ENCODE measurements at regions not wholly inside any gene's neighbourhood (a gene's known extent, or its start where the extent isn't known, plus 50 kb on each side); places are given as distances from the start of the nearest gene placed in this dataset.
"Not testable (repeated sequence)": the region's sequence is repeated elsewhere in the genome, so short reads cannot be mapped to it uniquely, and the experiment has no call there.

DNA sequence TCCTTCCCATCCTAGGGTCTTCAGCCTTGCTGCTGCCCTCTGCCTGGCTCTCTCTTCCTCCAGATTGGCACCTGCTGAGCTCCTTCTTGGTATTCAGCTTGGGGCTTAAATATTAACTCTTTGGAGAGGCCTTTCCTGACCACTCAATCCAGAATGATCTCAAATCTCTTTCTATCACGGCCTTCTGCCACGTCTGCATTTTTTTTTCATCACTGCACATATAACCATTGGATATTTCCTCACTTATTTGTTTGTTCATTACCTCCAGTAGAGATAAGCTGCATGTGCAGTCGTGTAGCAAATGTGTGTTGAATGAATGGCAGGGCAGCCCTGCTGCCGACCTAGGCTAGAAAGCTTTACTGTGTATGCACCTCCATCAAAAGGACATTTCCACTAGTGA lies 51.6 kb upstream of the MPP7 start:
- no peak for ATAC-seq

DNA sequence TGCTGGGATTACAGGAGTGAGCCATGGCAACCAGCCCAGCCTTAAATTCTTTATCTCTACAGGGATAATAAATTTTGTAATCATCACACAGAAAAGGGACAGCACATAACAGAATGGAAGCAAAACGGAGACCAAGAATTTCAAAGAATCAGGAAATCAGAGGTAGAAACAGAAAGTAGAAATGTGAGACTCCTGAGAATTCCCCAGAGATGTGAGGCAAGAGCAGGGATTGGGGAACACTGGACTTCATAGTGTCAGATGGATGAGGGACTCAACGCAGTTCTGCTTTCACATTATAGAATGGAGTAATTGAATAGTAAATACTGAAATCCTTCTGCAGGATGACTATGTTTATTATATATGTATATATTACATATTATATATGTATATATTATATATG lies 52.5 kb upstream of the MPP7 start:
- Histone ChIP-seq H3K9me3 (ENCODE audit: control insufficient read depth, low read length) (no peaks in the 10 kb centered on the region), H3K4me1 (ENCODE audit: control insufficient read depth, insufficient read depth, low read length) (no peaks in the 10 kb centered on the region), H3K27me3 (ENCODE audit: control insufficient read depth, insufficient read depth) (no peaks in the 10 kb centered on the region), H3K27ac (ENCODE audit: low read length) (no peak overlapping the region), H3K4me3 (ENCODE audit: low read length) (no peak overlapping the region)
- intact Hi-C loops (cut with DNase I) = no loop called here
- 66% methylated on average over 2 of the region's 2 CpGs for WGBS
- DNase-seq = no peak
- ATAC-seq = no peak

More for the DNA sequence above, 51.6 kb upstream of the MPP7 start:
- WGBS = 79% methylated on average over 4 of the region's 4 CpGs
- H3K27me3 ChIP-seq (ENCODE audit: control insufficient read depth, insufficient read depth) = no peaks in the 10 kb centered on the region
- intact Hi-C loops (cut with DNase I) = no loop called here
- H3K9me3 ChIP-seq (ENCODE audit: control insufficient read depth, low read length) = no peaks in the 10 kb centered on the region
- H3K4me1 ChIP-seq (ENCODE audit: control insufficient read depth, insufficient read depth, low read length) = no peaks in the 10 kb centered on the region
- H3K4me3 ChIP-seq (ENCODE audit: low read length) = no peak overlapping the region
- DNase-seq = no peak
- no peak overlapping the region for H3K27ac ChIP-seq (ENCODE audit: low read length)

DNA sequence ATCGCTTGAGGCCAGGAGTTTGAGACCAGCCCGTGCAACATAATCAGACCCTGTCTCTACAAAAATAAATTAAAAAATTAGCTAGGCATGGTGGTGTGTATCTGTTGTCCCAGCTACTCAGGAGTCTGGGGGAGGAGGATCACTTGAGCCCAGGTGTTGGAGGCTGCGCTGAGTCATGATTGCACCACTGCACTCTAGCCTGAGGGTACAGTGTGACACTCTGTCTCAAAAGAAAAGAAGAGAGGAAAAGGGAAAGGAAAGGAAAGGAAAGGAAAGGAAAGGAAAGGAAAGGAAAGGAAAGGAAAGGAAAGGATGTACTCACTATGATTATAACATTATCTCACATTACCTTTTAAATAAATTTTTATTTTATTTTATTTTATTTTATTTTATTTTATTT lies 56.5 kb upstream of the MPP7 start:
- Histone ChIP-seq H3K4me3 (ENCODE audit: low read length) (no peak overlapping the region), H3K27ac (ENCODE audit: low read length) (no peak overlapping the region), H3K4me1 (ENCODE audit: control insufficient read depth, insufficient read depth, low read length) (no peaks in the 10 kb centered on the region), H3K27me3 (ENCODE audit: control insufficient read depth, insufficient read depth) (no peaks in the 10 kb centered on the region), H3K9me3 (ENCODE audit: control insufficient read depth, low read length) (no peaks in the 10 kb centered on the region)
- intact Hi-C loops (cut with DNase I) = no loop called here
- ATAC-seq = no peak
- 94% methylated on average over 3 of the region's 3 CpGs for WGBS
- no peak for DNase-seq

DNA sequence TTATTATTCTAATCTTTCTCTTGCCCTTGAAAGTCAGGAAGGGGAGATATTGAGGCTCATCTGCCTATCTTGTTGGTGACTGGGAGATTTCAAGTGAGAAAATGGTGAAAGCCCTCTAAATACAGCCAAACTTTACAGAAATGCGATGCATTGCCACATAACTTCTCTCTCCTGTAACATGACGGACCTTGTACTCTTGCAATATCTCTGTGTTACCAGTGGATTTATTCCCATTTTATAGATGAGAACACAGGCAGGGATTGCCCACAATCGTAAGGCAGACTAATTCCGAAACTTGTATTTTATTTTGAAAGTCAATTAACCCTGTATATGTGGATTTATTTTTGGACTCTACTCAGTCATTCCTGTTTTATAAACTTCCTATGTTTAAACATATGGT lies 57.3 kb upstream of the MPP7 start:
- intact Hi-C loops (cut with DNase I) = no loop called here
- Histone ChIP-seq H3K9me3 (ENCODE audit: control insufficient read depth, low read length) (no peaks in the 10 kb centered on the region), H3K27me3 (ENCODE audit: control insufficient read depth, insufficient read depth) (no peaks in the 10 kb centered on the region), H3K27ac (ENCODE audit: low read length) (no peak overlapping the region), H3K4me3 (ENCODE audit: low read length) (no peak overlapping the region), H3K4me1 (ENCODE audit: control insufficient read depth, insufficient read depth, low read length) (no peaks in the 10 kb centered on the region)
- WGBS = 85% methylated on average over 4 of the region's 4 CpGs
- no peak for DNase-seq
- ATAC-seq = no peak

DNA sequence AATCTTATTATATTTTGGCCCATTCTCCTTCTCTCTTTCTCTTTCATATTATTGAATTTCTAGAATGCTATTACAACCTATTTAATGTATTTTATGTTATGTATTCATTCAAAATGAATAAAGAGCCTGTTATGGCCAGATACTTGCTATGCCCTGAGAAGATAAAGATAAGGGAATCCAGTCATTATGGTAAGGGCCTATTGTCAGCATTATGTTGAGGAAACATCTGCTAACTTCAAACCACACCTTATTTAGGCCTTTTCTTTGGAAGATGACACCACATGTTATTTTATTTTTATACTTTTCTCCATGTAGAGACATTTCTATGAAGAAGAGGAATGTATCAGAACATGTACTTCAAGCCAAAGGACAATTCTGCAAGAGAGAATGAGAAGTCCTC lies 60.5 kb upstream of the MPP7 start:
- DNase-seq (no peak), ATAC-seq (no peak)
- H3K4me1 ChIP-seq (ENCODE audit: control insufficient read depth, insufficient read depth, low read length) = no peaks in the 10 kb centered on the region
- no peak overlapping the region for H3K27ac ChIP-seq (ENCODE audit: low read length)
- intact Hi-C loops (cut with DNase I) = no loop called here
- H3K27me3 ChIP-seq (ENCODE audit: control insufficient read depth, insufficient read depth) = no peaks in the 10 kb centered on the region
- no peak overlapping the region for H3K4me3 ChIP-seq (ENCODE audit: low read length)
- H3K9me3 ChIP-seq (ENCODE audit: control insufficient read depth, low read length) = no peaks in the 10 kb centered on the region

DNA sequence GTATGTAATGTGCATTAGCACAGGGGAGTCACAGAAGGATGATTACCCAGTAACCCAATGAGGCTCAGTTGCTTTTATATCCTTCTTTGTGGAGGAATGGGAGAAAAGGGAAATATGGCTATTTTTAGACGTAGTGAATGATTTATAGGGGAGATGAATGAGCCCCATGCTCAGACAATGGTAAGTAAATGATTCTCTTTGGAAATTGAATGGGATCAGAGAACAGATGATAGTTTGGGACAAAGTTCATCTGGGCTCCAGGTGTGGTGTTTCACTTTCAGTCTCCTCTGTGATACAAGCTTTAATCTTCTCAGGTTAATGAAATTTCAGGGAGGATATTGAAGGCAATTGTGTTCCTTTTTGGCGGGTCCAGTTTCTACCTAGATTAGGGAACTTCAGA lies 63.0 kb upstream of the MPP7 start:
- DNase-seq (no peak), ATAC-seq (no peak)
- Histone ChIP-seq H3K9me3 (ENCODE audit: control insufficient read depth, low read length) (no peaks in the 10 kb centered on the region), H3K4me3 (ENCODE audit: low read length) (no peak overlapping the region), H3K27ac (ENCODE audit: low read length) (no peak overlapping the region), H3K4me1 (ENCODE audit: control insufficient read depth, insufficient read depth, low read length) (no peaks in the 10 kb centered on the region), H3K27me3 (ENCODE audit: control insufficient read depth, insufficient read depth) (no peaks in the 10 kb centered on the region)
- intact Hi-C loops (cut with DNase I) = no loop called here
- whole genome bisulfite sequencing = 56% methylated on average over 2 of the region's 2 CpGs

DNA sequence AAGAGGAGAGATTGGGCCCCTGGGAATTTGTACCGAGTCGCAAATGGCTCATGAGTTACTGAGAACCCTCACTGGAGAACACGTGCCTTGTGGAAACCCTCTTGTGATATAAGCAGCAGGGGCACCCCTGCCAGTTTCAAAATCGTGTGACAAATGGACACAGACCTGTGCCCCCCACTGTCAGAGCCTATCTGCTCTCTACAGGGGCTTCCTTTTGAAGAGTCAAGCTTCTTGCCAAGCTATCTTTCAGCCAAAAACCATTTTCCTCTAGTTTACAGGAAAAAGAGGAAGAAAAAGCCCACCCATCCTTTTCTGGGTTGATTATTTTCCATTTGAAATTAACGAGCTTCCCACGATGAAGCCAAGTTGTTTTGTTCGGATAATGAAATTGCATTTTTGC lies 64.1 kb upstream of the MPP7 start:
- WGBS = 34% methylated on average over 7 of the region's 7 CpGs
- no peak for DNase-seq

DNA sequence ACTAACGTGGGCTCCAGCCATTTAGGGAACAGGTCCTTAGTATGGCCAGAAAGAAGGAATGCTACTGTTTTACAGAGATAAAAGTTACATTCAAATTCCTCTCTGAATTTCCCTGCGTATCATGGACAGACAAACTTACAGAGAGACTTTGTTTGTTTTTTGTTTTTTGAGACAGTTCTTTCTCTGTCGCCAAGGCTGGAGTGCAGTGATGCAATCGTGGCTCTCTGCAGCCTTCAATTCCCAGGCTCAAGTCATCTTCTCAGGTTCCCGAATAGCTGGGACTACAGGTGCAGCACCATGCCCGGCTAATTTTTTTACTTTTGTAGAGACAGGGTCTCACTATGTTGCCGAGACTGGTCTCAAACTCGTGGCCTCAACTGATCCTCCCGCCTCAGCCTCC lies 64.5 kb upstream of the MPP7 start:
- intact Hi-C loops (cut with DNase I) = no loop called here
- H3K27me3 ChIP-seq (ENCODE audit: control insufficient read depth, insufficient read depth) = no peaks in the 10 kb centered on the region
- H3K27ac ChIP-seq (ENCODE audit: low read length) = no peak overlapping the region
- no peaks in the 10 kb centered on the region for H3K4me1 ChIP-seq (ENCODE audit: control insufficient read depth, insufficient read depth, low read length)
- WGBS = 69% methylated on average over 9 of the region's 9 CpGs
- DNase-seq (no peak), ATAC-seq (no peak)
- H3K4me3 ChIP-seq (ENCODE audit: low read length) = no peak overlapping the region
- no peaks in the 10 kb centered on the region for H3K9me3 ChIP-seq (ENCODE audit: control insufficient read depth, low read length)

More for the DNA sequence above, 64.1 kb upstream of the MPP7 start:
- intact Hi-C loops (cut with DNase I) = no loop called here
- no peaks in the 10 kb centered on the region for H3K9me3 ChIP-seq (ENCODE audit: control insufficient read depth, low read length)
- no peak overlapping the region for H3K27ac ChIP-seq (ENCODE audit: low read length)
- ATAC-seq = no peak
- no peaks in the 10 kb centered on the region for H3K27me3 ChIP-seq (ENCODE audit: control insufficient read depth, insufficient read depth)
- H3K4me3 ChIP-seq (ENCODE audit: low read length) = no peak overlapping the region
- H3K4me1 ChIP-seq (ENCODE audit: control insufficient read depth, insufficient read depth, low read length) = no peaks in the 10 kb centered on the region

DNA sequence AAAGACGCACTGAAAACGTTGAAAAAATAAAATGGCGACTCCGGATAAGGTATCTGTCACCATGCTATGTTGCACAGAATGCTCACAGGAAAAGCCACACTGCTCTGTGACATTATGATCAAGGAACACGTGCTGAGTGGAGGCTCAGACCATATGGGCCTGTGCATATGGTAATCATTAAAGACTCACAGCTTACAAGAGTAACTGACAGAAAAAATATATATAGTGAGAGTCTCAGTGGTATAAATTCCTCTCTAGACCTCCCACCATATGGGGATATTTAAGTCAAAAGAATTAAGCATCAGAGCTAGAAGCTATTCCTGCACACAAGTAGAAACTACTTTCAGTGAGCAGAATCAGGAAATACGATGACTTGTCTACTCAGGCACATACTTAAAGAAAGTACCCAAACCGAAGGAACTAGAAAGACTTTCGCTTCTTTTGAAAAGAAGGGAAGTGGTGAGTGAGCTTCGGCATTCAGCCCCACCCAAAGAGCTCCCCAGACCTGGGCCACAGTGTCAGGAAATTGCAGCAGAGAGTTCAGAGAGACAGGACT lies 65.1 kb upstream of the MPP7 start:
- H3K4me3 ChIP-seq (ENCODE audit: low read length) = no peak overlapping the region
- intact Hi-C loops (cut with DNase I) = no loop called here
- peak in 2 of 3 donors; percentile 17 to 53 for DNase-seq
- no peaks in the 10 kb centered on the region for H3K27me3 ChIP-seq (ENCODE audit: control insufficient read depth, insufficient read depth)
- WGBS = 65% methylated on average over 9 of the region's 9 CpGs
- ATAC-seq = peak; percentile 40 to 60
- H3K4me1 ChIP-seq (ENCODE audit: control insufficient read depth, insufficient read depth, low read length) = no peaks in the 10 kb centered on the region
- H3K9me3 ChIP-seq (ENCODE audit: control insufficient read depth, low read length) = no peaks in the 10 kb centered on the region
- H3K27ac ChIP-seq (ENCODE audit: low read length) = no peak overlapping the region

DNA sequence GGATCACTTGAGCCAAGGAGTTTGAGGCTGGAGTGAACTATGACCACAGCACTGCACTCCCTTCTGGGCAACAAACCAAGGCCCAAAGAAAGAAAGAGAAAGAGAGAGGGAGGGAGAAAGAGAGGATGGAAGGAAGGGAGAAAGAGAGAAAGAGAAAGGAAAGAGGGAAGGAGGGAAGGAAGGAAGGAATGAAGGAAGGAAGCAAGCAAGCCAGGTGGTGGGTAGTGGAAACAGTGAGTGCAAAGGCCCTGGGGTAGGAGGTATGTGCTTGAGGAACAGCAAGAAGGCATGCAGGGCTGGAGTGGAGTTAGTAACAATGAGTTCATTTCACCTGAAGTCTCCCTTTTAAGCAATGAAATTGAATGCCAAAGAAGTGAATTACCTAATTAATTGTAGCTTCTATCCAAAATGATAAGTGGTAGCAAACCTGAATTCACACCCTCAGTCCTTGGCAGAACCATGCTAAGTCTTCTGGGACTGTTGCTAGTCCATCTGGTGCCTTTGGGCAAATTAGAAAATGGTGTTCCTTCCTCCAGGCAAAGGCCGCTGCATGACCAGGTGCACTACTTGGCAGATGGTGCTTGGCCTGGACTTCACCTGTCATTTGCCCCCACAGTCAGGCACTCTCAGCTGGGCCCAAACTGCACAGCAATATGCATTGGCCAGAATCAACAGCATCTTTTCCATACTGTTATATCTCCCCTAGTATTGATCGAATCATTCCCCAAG lies 67.4 kb upstream of the MPP7 start:
- intact Hi-C loops (cut with DNase I) = no loop called here
- ATAC-seq (no peak), DNase-seq (no peak)
- H3K9me3 ChIP-seq (ENCODE audit: control insufficient read depth, low read length) = no peaks in the 10 kb centered on the region
- H3K4me1 ChIP-seq (ENCODE audit: control insufficient read depth, insufficient read depth, low read length) = no peaks in the 10 kb centered on the region
- no peaks in the 10 kb centered on the region for H3K27me3 ChIP-seq (ENCODE audit: control insufficient read depth, insufficient read depth)
- H3K27ac ChIP-seq (ENCODE audit: low read length) = no peak overlapping the region
- H3K4me3 ChIP-seq (ENCODE audit: low read length) = no peak overlapping the region
- 100% methylated on average over 2 of the region's 2 CpGs for WGBS

DNA sequence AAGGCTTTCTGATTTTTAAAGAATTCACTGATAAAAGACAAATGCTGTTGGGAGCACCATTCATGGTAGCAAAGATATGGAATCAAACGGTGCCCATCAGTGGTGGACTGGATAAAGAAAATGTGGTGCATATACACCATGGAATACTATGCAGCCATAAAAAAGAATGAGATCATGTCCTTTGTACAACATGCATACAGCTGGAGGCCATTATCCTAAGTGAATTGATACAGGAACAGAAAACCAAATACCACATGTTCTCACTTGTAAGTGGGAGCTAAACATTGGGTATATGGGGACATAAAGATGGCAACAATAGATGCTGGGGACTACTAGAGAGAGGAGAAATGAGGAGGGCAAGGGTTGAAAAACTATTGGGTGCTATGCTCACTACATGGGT lies 68.8 kb upstream of the MPP7 start:
- 85% methylated on average over 1 of the region's 1 CpG for WGBS
- H3K4me3 ChIP-seq (ENCODE audit: low read length); ATAC-seq; intact Hi-C loops (cut with DNase I); DNase-seq; H3K27ac ChIP-seq (ENCODE audit: low read length); H3K4me1 ChIP-seq (ENCODE audit: control insufficient read depth, insufficient read depth, low read length); H3K9me3 ChIP-seq (ENCODE audit: control insufficient read depth, low read length); H3K27me3 ChIP-seq (ENCODE audit: control insufficient read depth, insufficient read depth): not testable (repeated sequence)

DNA sequence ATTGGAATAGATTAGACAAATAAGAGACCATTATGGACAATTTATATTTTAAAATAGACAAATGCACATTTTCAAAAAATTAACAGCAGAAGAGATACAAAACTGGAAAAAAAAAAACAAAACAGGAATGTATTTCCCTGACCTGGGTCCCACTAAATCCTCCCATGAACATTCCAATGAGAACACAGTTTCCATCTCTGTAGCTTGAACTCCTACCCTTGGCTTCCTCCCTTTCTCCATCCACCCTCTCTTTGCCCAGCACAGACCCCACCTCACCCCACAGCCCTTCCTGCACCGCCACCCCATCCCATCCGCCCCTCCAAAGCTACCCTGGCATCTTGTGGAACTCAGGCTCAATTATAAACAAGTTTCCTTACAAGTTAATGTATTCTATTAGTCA lies 71.2 kb upstream of the MPP7 start:
- Histone ChIP-seq H3K9me3 (ENCODE audit: control insufficient read depth, low read length) (no peaks in the 10 kb centered on the region), H3K4me3 (ENCODE audit: low read length) (no peak overlapping the region), H3K27me3 (ENCODE audit: control insufficient read depth, insufficient read depth) (no peaks in the 10 kb centered on the region), H3K27ac (ENCODE audit: low read length) (no peak overlapping the region), H3K4me1 (ENCODE audit: control insufficient read depth, insufficient read depth, low read length) (no peaks in the 10 kb centered on the region)
- DNase-seq (no peak), ATAC-seq (no peak)
- 80% methylated on average over 2 of the region's 2 CpGs for WGBS
- intact Hi-C loops (cut with DNase I) = no loop called here

All from right cardiac atrium (tissue), 5 donors.